GM18867 (cell line): ENCODE measurements at regions not wholly inside any gene's neighbourhood (a gene's known extent, or its start where the extent isn't known, plus 50 kb on each side); places are given as distances from the start of the nearest gene placed in this dataset.
"Not testable (repeated sequence)": the region's sequence is repeated elsewhere in the genome, so short reads cannot be mapped to it uniquely, and the experiment has no call there.

Experiments
- ATAC-seq: cut with Tn5 transposase; IDR thresholded peaks from one replicate; pipeline ENCODE4 v1.9.1; 2021; ENCODE audit warnings: mild to moderate bottlenecking, moderate library complexity; ENCODE audit not compliant: unreplicated experiment

DNA sequence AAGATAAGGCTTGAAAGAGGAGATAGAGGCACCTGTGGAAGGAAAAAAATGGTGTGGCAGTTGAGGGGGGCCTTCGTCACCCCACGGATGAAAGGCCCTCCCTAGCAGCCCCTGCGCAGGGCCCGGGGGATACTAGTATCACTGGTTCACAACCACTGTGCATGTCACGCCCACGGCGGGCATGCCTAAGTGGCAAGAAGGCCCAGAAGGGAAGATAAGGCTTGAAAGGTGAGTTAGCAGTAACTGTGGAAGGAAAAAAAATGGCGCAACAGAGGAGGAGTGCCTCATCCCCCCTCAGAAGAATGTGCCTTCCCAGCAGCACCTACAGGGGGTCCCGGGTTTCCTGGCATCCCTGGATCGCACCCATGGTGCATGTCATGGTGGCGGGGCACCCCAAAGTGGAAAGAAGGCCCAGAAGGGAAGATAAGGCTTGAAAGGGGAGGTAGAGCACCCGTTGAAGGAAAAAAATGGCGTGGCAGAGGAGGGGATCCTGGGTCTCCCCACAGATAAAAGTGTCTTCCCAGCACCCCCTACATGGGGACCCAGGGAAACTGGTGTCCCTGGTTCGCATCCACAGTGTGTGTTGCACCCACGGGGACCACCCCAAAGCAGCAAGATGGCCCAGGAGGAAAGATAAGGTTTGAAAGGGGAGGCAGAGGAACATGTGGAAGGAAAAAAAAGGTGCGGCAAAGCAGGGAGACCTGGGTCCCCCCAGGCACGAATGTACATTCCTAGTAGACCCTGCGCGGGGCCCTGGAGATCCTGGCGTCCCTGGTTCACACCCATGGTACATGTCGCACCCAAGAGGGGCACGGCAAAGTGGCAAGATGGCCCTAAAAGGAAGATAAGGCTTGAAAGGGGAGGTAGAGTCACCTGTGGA lies 279.2 kb downstream of the ALG10 start:
- ATAC-seq = no peak

DNA sequence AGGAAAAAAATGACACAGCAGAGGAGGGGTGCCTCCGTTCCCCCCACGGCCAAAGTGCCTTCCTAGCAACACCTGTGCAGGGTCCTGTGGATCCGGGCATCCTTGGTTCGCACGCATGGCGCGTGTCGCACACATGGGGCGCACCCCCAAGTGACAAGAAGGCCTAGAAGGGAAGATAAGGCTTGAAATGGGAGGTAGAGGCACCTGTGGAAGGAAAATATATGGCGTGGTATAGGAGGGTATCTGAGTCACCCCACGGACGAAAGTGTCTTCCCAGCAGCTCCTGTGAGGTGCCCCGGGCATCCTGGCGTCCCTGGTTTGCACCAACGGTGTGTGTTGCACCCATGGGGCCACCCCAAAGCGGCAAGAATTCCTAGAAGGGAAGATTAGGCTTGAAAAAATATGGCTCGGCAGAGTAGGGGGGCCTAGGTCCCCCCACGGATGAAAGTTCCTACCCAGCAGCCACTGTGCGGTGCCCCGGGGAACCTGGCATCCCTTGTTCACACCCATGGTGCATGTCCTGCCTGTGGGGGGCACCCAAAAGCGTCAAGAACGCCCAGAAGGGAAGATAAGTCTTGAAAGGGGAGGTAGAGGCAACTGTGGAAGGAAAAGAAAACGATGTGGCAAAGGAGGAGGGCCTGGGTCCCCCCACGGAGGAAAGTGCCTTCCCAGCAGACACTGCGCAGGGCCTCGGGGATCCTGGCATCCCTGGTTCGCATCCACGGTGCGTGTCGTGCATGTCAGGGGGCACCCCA lies 280.0 kb downstream of the ALG10 start:
- no peak for ATAC-seq

DNA sequence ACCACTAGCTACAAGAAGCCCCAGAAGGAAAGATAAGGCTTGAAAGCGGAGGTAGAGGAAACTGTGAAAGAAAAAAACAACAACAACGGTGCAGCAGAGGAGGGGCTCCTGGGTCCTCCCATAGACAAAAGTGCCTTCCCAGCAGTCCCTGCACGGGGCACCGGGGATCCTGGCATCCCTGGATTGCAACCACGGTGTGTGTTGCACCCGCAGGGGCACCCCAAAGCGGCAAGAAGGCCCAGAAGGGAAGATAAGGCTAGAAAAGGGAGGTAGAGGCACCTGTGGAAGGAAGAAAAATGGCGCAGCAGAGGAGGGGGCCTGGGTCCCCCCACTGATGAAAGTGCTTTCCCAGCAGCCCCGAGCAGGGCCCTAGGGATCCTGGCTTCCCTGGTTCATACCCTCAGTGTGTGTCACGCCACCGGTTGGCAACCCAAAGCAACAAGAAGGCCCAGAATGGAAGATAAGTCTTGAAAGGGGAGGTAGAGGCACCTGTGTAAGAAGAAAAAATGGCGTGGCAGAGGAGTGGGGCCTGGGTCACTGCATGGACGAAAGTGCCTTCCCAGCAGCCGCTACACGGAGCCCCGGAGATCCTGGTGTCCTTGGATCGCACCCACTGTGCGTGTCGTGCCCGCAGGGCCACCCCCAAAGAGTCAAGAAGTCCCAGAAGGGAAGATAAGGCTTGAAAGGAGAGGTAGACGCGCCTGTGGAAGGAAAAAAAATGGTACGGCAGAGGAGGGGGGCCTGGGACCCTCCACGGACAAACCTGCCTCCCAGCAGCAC lies 281.0 kb downstream of the ALG10 start:
- ATAC-seq = no peak

DNA sequence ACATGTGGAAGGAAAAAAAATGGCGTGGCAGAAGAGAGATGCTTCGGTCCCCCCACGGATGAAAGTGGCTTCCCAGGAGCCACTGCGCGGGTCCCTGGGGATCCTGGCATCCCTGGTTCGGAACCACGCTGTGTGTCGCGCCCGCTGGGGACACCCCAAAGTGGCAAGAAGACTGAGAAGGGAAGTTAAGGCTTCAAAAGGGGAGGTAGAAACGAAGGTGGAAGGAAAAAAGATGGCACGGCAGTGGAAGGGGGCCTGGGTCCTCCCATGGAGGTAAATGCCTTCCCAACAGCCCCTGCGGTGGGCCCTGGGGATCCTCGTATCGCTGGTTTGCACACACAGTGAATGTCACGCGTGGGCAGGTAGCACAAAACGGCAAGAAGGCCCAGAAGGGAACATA lies 281.7 kb downstream of the ALG10 start:
- no peak for ATAC-seq

GRCh38 chr12:34304546-34304945 lies 282.2 kb downstream of the ALG10 start:
- no peak for ATAC-seq

GRCh38 chr12:34305176-34305575 lies 282.9 kb downstream of the ALG10 start:
- no peak for ATAC-seq

GRCh38 chr12:34306133-34306830 lies 284.0 kb downstream of the ALG10 start:
- no peak for ATAC-seq

DNA sequence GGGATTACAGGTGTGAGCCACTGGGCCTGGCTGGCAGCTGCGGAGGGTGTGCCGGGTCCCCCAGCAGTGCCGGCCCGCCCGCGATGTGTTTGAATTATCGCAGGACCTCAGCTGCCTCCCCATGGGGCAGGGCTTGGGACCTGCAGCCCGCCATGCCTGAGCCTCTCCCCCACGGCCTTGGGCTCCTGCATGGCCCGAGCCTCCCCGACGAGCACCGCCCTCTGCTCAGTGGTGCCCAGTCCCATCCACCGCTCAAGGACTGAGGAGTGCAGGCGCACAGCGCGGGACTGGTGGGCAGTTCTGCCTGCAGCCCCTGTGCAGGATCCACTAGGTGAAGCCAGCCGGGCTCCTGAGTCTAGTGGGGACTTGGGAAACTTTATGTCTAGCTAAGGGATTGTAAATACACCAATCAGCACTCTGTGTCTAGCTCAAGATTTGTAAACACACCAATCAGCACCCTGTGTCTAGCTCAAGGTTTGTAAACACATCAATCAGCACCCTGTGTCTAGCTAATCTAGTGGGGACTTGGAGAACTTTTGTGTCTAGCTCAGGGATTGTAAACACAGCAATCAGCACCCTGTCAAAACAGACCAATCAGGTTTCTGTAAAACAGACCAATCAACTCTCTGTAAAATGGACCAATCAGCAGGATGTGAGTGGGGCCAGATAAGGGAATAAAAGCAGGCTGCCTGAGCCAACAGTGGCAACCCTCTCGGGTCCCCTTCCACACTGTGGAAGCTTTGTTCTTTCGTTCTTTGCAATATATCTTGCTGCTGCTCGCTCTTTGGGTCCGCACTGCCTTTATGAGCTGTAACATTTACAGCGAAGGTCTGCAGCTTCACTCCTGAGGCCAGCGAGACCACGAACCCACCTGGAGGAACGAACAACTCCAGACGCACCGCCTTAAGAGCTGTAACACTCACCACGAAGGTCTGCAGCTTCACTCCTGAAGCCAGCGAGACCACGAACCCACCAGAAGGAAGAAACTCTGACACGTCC lies 287.8 kb downstream of the ALG10 start:
- not testable (repeated sequence) for ATAC-seq

DNA sequence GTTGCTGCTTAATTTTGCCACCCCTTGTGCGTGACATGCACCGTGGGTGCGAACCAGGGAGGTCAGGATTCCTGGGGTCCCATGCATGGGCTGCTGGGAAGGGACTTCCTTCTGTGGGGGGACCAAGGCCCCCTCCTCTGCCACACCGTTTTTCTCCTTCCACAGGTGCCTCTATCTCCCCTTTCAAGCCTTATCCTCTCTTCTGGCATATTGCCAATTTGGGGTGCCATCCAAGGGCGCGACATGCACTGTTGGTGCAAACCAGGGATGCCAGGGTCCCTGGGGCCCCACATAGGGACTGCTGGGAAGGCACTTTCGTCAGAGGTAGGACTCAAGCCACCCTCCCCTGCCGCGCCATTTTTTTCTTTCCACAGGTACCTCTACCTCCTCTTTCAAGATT lies 289.0 kb downstream of the ALG10 start:
- ATAC-seq = no peak

DNA sequence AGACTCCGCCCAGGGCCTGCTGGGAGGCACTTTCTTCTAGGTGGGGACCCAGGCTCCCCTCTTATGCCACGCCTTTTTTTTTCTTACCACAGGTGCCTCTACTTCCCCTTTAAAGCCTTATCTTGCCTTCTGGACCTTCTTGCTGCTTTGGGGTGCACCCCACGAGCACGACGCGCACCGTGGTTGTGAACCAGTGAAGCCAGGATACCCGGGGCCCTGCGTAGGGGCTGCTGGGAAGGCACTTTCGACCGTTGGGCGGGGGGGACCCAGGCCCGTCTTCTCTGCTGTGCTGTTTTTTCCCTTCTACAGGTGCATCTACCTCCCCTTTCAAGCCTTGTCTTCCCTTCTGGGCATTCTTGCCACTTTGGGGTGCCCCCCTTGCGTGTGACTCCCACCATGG lies 305.4 kb downstream of the ALG10 start:
- ATAC-seq = no peak

DNA sequence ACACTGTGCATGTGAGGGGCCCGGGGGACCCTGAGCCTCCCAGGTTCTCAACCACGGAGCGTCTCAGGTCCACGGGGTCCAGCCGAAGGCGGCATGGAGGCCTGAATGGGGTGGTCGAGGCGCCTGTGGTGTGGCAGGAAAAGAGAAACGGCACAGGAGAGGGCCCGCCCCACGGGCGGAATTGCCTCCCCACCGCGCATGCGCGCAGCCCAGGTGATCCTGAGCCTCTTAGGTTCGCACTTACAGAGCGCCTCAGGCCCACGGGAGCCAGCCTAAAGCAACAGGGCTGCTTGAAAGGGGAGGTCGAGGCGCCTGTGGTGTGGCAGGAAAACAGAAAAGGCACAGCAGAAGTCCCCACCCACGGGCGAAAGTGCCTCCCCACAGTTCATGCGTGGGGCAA lies 311.0 kb downstream of the ALG10 start:
- ATAC-seq = no peak

DNA sequence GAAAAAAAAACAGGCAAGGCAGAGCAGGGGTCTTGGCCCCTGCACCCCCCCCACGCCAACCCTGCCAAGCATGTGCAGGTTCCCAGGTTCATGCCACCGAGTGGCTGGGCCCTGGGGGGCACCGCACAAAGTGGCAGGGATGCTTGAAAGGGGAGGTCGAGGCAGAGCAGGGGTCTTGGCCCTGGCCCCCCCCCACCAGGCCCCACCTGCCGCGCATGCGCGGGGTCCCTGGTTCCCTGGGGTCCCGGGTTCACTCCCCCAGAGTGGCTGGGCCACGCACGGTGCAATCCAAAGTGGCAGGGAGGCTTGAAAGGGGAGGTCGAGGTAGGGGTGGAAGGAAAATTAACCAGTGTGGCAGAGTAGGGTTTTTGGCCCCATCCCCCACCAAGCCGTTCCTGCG lies 312.2 kb downstream of the ALG10 start:
- ATAC-seq = no peak

DNA sequence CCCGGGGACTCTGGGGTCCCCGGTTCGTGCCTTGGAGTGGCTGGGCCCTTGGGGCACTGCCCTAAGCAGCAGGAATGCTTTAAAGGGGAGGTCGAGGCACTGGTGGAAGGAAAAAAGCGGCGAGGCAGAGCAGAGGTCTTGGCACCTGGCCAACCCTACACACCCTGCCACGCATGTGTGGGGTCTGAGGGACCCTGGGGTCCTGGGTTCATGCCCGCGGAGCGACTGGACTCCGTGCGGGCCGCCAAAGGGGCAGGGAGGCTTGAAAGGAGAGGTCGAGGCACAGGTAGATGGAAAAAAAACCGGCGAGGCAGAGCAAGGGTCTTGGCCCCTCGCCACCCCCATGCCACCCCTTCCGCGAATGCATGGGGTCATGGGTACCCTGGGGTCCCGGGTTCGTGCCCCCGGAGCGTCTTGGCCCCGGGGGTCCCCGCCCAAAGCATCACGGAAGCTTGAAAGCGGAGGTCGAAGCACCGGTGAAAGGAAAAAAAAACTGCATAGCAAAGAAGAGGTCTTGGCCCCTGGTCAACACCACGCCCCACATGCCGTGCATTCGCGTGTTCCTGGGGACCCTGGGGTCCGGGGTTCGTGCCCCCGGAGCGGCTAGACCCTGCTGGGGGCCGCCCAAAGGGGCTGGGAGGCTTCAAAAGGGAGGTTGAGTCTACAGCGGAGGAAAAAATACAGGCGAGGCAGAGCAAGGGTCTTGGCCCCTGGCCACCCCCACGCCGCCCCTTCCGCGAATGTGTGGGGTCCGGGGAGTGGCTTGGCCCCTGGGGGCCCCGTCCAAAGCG lies 312.9 kb downstream of the ALG10 start:
- ATAC-seq = no peak

GRCh38 chr12:34335819-34336262 lies 313.5 kb downstream of the ALG10 start:
- ATAC-seq = no peak

GRCh38 chr12:34336619-34337465 lies 314.5 kb downstream of the ALG10 start:
- ATAC-seq = no peak

- ATAC-seq = no peak
Observed at GRCh38 chr12:34338751-34339150, 316.5 kb downstream of the ALG10 start.

GRCh38 chr12:34339922-34340321 lies 317.6 kb downstream of the ALG10 start:
- ATAC-seq = no peak
